ENCODE measurements at regions not wholly inside any gene's neighbourhood (a gene's known extent, or its start where the extent isn't known, plus 50 kb on each side); places are given as distances from the start of the nearest gene placed in this dataset.

GRCh38 chr4:144456196-144456595, 189.8 kb upstream of the HHIP start:
- in situ Hi-C loops (cut with HindIII; ENCODE audit: low sequenced_read_pairs) = no loop called here
- DNase-seq (ENCODE audit: low read depth) = no peak
- TF ChIP-seq CTCF (IDR thresholded peaks at IDR 0.05; ENCODE audit: low read depth, low read length, missing control alignments) = no peak
- no peak overlapping the region for H3K4me3 ChIP-seq (ENCODE audit: low read depth, low read length)

- no peak for TF ChIP-seq CTCF (IDR thresholded peaks at IDR 0.05; ENCODE audit: low read depth, low read length, missing control alignments)
- in situ Hi-C loops (cut with HindIII; ENCODE audit: low sequenced_read_pairs) = no loop called here
- H3K4me3 ChIP-seq (ENCODE audit: low read depth, low read length) = no peak overlapping the region
- DNase-seq (ENCODE audit: low read depth) = no peak
These were observed 184.1 kb upstream of the HHIP start for GRCh38 chr4:144461906-144462305.

- TF ChIP-seq CTCF (IDR thresholded peaks at IDR 0.05; ENCODE audit: low read depth, low read length, missing control alignments) = no peak
- DNase-seq (ENCODE audit: low read depth) = no peak
- in situ Hi-C loops (cut with HindIII; ENCODE audit: low sequenced_read_pairs) = no loop called here
- H3K4me3 ChIP-seq (ENCODE audit: low read depth, low read length) = no peak overlapping the region
These were observed 182.7 kb upstream of the HHIP start for GRCh38 chr4:144463236-144463635.

- in situ Hi-C loops (cut with HindIII; ENCODE audit: low sequenced_read_pairs) = no loop called here
These were observed 182.1 kb upstream of the HHIP start for GRCh38 chr4:144463896-144464295.

GRCh38 chr4:144465546-144465945, 180.4 kb upstream of the HHIP start:
- DNase-seq (ENCODE audit: low read depth) = no peak
- no peak for TF ChIP-seq CTCF (IDR thresholded peaks at IDR 0.05; ENCODE audit: low read depth, low read length, missing control alignments)
- in situ Hi-C loops (cut with HindIII; ENCODE audit: low sequenced_read_pairs) = no loop called here
- H3K4me3 ChIP-seq (ENCODE audit: low read depth, low read length) = no peak overlapping the region

More at GRCh38 chr4:144463896-144464295, 182.1 kb upstream of the HHIP start:
- no peak for DNase-seq (ENCODE audit: low read depth)
- TF ChIP-seq CTCF (IDR thresholded peaks at IDR 0.05; ENCODE audit: low read depth, low read length, missing control alignments) = no peak
- H3K4me3 ChIP-seq (ENCODE audit: low read depth, low read length) = no peak overlapping the region

GRCh38 chr4:144480068-144480467, 165.9 kb upstream of the HHIP start:
- in situ Hi-C loops (cut with HindIII; ENCODE audit: low sequenced_read_pairs) = no loop called here
- no peak for DNase-seq (ENCODE audit: low read depth)
- no peak overlapping the region for H3K4me3 ChIP-seq (ENCODE audit: low read depth, low read length)
- no peak for TF ChIP-seq CTCF (IDR thresholded peaks at IDR 0.05; ENCODE audit: low read depth, low read length, missing control alignments)

GRCh38 chr4:144489831-144490230, 156.1 kb upstream of the HHIP start:
- no peak for DNase-seq (ENCODE audit: low read depth)
- no peak for TF ChIP-seq CTCF (IDR thresholded peaks at IDR 0.05; ENCODE audit: low read depth, low read length, missing control alignments)
- in situ Hi-C loops (cut with HindIII; ENCODE audit: low sequenced_read_pairs) = no loop called here

More at GRCh38 chr4:144489831-144490230, 156.1 kb upstream of the HHIP start:
- H3K4me3 ChIP-seq (ENCODE audit: low read depth, low read length) = no peak overlapping the region

Measured in astrocyte of the cerebellum (primary cell).